Heart left ventricle (tissue), 13 donors: ENCODE measurements at regions not wholly inside any gene's neighbourhood (a gene's known extent, or its start where the extent isn't known, plus 50 kb on each side); places are given as distances from the start of the nearest gene placed in this dataset.
"Not testable (repeated sequence)": the region's sequence is repeated elsewhere in the genome, so short reads cannot be mapped to it uniquely, and the experiment has no call there.

ENCODE experiments used
- CTCF ChIP-seq, 12 donors: fragments of 200-600 bp; sonication (generic) in 4 of 12; IDR thresholded peaks; one replicate each; pipeline versions ENCODE4 v1.5.0 to v1.8.0; 2018 to 2022; ENCODE audit warnings: antibody characterized with exemption in 12 of 12, mild to moderate bottlenecking in 5 of 12
- POLR2A ChIP-seq, 2 donors: fragments of 450-650 bp; IDR thresholded peaks; one replicate each; pipeline ENCODE4 v1.6.1; 2017; ENCODE audit warnings: antibody characterized with exemption in 2 of 2, mild to moderate bottlenecking in 2 of 2, moderate library complexity in 2 of 2
- donor health status: ischemic (EF 13 %, LVEDD 7.1; RV severe dilation, severe dysfunction).
- donor health status: DM: no; HTN: yes; CAD: no.
- donor health status: DM: no; HTN: no; CAD: no.
- donor health status: ischemic (EF 25% LVEDD 6.9; RV normal size, moderate dysfunction).
- donor health status: ischemic (EF 25% LVEDD 5.7; RV mildly dilated, moderate dysfunction).
- donor health status: ischemic (EF 35%, LVEDD 5.7; RV mildly dilated, moderate dysfunction).
- donor health status: nonischemic (EF 11% LVEDD 7.7; RV severe dilation, severe dysfunction).
- donor health status: DM: yes; HTN: yes; CAD: no.
- donor health status: PGD.
- donor health status: ischemic (EF 29% LVEDD 5.4; RV normal size, mild dysfunction).
- donor health status: nonischemic (EF 23%, LVEDD 6.1; RV moderate dilation, normal function).

GRCh38 chr5:117117314-117117713 is 542.7 kb upstream of the SEMA6A start:
- not testable (repeated sequence) for TF ChIP-seq POLR2A, CTCF (IDR thresholded peaks at IDR 0.05)
